GM18870 (cell line): ENCODE measurements at regions not wholly inside any gene's neighbourhood (a gene's known extent, or its start where the extent isn't known, plus 50 kb on each side); places are given as distances from the start of the nearest gene placed in this dataset.
"Not testable (repeated sequence)": the region's sequence is repeated elsewhere in the genome, so short reads cannot be mapped to it uniquely, and the experiment has no call there.

Experiments
- ATAC-seq: cut with Tn5 transposase; IDR thresholded peaks from one replicate; pipeline ENCODE4 v1.9.1; 2021; ENCODE audit warnings: moderate library complexity; ENCODE audit not compliant: unreplicated experiment

DNA sequence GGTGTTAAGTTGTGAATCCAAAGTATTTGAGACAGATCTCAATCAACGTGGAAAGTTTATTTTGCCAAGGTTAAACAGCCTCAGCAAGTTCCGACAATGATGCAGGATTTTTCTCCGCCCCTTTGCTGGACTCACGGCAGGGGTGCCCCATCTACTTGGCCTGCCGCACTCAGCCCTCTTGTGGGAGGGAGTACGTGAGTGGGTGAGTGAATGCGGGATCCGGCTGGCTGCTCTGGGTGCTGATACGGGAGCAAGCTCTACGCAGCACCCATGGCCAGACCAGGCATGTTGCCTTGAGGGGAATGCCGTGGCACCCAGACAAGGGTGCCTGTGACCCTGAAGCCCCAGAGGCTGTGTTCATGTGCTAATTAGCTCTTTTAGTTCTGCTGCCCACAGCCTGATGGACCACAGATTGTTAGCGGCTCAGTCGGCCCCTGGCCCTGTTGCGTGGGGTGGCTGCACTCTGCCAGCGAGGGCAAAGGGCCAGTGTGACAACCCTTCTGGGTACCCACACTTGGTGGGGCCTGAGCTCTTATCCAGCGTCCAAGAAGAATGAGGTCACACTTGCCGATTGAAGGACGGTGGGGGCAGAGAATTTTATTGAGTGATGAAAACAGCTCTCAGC is 81.2 kb upstream of the FAM153A start:
- not testable (repeated sequence) for ATAC-seq

DNA sequence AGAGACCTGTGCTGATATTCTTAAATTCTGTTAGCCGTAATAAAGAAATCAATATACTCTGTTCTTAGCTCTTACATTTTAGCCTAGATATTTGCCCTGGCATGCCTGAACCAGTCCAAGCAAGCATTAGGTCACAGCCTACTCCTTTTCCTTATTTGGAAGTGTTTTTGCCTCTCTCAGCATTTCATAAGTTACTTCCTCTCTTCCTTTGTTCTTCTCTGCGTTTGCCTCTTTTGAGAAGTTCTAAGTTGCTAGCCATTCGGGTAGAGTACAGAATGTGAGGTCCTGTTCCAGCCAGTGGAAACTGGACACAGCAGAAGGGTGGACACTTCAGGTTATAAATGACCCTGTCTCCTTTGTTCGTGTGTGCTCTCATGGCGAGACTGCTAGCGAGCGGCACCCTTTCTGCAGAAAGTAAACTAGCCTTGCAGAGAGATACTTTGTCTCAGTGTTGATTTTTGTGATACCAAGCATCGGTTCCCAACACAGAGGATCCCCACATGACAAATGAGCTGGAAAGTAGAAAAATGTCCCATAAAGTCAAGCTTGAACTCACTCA is 75.0 kb upstream of the FAM153A start:
- ATAC-seq = not testable (repeated sequence)

DNA sequence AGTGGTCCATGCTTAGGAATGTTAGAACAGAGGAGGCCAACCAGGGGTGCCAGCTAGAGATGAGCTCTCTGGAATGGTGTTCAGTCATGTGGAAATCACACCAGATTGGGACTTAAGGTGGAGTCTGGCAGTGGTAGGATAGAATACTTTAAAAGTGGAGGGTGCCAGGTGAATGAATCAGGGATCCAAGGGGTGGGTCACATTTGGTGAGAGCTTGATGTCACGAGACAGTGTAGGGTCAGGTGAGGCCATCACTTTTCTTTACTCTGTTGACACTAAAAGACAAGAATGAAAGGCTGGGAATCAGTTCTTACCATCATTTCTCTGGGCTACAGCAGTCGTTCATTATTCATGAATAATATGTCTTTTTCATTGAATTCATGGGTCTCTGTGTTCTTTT is 73.8 kb upstream of the FAM153A start:
- not testable (repeated sequence) for ATAC-seq

DNA sequence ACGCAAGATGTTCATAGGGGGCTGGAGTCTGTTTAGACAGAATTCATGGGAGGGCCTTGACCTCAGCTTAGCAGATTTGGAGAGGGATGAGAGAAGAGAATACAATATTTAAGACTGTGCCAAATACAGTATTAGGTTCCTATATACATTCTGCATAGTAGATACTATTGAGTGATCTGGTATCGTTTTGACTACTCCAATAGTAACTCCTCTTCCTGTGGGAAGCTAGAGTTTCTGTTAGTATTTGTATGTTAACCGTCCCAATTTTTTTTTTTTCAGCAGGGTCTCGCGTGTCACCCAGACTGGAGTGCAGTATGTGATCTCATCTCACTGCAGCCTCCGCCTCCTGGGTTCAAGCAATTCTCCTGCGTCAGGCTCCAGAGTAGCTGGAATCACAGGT is 65.2 kb upstream of the FAM153A start:
- ATAC-seq = not testable (repeated sequence)

DNA sequence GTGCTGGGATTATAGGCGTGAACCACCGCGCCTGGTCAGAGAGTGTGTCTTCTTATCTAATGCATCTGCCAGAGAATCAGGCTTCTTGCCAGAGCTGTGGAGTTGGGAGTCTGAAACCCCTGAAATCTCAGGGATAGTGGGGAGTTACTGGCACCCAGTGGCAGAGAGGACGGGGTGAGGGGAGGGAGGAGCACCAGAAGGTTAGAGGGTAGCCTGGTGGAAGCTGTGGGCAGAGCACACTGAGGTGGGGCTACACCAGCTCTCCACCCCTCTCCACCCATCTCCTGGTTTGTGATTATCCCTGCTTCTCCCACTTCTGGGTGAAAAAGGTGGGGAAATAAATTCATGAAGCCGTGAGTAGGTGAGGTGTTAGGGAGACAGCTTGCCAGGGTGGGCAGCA is 63.9 kb upstream of the FAM153A start:
- ATAC-seq = not testable (repeated sequence)

DNA sequence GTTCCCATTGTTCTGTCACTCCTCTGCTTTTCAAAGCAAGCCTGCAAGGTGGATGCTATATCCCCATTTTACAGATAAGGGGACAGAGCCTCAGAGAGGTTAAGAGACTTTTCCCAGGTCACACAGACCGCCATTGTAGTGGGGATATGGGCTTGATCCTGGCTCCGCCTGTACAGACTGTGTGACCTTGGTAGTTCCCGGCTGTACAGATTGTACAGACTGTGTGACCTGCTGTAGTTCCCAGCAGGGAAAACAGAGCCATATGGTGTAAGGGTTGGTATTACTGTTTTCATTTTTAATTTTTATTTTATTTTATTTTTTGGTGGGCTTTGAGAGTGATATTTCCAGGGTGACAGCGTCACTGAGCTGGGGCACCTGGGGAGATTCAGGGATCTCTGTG is 63.2 kb upstream of the FAM153A start:
- ATAC-seq = not testable (repeated sequence)

DNA sequence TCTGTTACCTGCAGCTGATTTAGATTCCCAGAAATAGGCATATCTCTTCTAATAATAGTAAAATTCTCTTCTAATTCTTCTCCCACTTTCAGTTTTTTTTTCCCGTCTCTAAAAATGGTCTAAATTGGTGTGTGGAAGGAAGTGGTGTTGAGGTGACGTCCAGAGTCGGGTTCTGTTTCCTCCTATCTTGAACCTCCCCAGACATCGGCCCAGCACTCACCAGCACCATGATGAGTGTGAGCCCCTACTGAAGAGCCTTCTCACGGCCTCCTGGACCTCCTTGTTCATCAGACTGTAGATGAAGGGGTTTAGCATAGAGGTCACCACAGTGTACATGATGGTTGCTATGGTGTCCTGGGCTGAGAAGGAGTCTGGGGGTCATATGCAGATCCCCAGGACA is 53.5 kb upstream of the FAM153A start:
- ATAC-seq = not testable (repeated sequence)
